Natural killer cell (primary cell): ENCODE measurements at regions not wholly inside any gene's neighbourhood (a gene's known extent, or its start where the extent isn't known, plus 50 kb on each side); places are given as distances from the start of the nearest gene placed in this dataset.

ENCODE experiments used
- ATAC-seq, 3 donors: fragments of 150-1000 bp in 2 of 3; fragments of 200-7000 bp in 1 of 3; cut with Tn5 transposase; 1 replicate in 1 of 3; 2 replicates in 2 of 3; pipeline ENCODE4 v1.10.0; 2021; ENCODE audit warnings: mild to moderate bottlenecking in 2 of 3, moderate library complexity in 2 of 3
- DNase-seq, 2 donors: peaks; one replicate each; pipeline versions ENCODE4 v3.0.0 to v3.0.0-alpha.2; 2013 to 2021; ENCODE audit warnings: mixed read lengths in 1 of 2
- H3K27ac ChIP-seq: one replicate; pipeline ENCODE4 v1.5.1; 2013; ENCODE audit warnings: mild to moderate bottlenecking, low read length
- H3K27me3 ChIP-seq: one replicate; pipeline ENCODE4 v1.6.1; 2013; ENCODE audit warnings: low read length; ENCODE audit not compliant: control insufficient read depth, insufficient read depth
- H3K36me3 ChIP-seq: one replicate; pipeline ENCODE4 v1.6.1; 2013; ENCODE audit warnings: low read length; ENCODE audit not compliant: control insufficient read depth, insufficient read depth
- H3K4me1 ChIP-seq: one replicate; pipeline ENCODE4 v1.6.1; 2013; ENCODE audit warnings: low read length; ENCODE audit not compliant: control insufficient read depth, insufficient read depth
- H3K4me3 ChIP-seq: one replicate; pipeline ENCODE4 v1.5.1; 2013; ENCODE audit warnings: low read length
- H3K9me3 ChIP-seq: one replicate; pipeline ENCODE4 v1.6.1; 2013; ENCODE audit warnings: low read length; ENCODE audit not compliant: control insufficient read depth, insufficient read depth
- H3K27ac Mint-ChIP-seq, 2 donors: one replicate each; pipeline ENCODE4 v1.8.0; 2022; ENCODE audit warnings: mild to moderate bottlenecking in 2 of 2, mixed read lengths in 2 of 2, moderate library complexity in 1 of 2
- H3K27me3 Mint-ChIP-seq, 2 donors: one replicate each; pipeline ENCODE4 v1.8.0; 2022; ENCODE audit warnings: low read depth in 2 of 2, mixed read lengths in 2 of 2
- H3K36me3 Mint-ChIP-seq: one replicate; pipeline ENCODE4 v1.8.0; 2022; ENCODE audit warnings: mixed read lengths
- H3K4me1 Mint-ChIP-seq, 2 donors: one replicate each; pipeline ENCODE4 v1.8.0; 2022; ENCODE audit warnings: mixed read lengths in 2 of 2
- H3K4me3 Mint-ChIP-seq: one replicate; pipeline ENCODE4 v1.8.0; 2022; ENCODE audit warnings: mild to moderate bottlenecking, moderate library complexity, mixed read lengths
- H3K9me3 Mint-ChIP-seq, 2 donors: one replicate each; pipeline ENCODE4 v1.8.0; 2022; ENCODE audit warnings: mixed read lengths in 2 of 2
- WGBS: methylation state at CpG from one replicate; pipeline ENCODE4 v1.1.7; 2013; ENCODE audit warnings: missing lambda C conversion rate; ENCODE audit not compliant: insufficient coverage; 5-methylcytosine and 5-hydroxymethylcytosine counted together
- intact Hi-C: fragments of 100-400 bp; cut with micrococcal nuclease; formaldehyde crosslinking; loops from one replicate; pipeline ENCODE4 v1.14.2; 2022
- TF ChIP-seq, protein P1 (sequence below): fragments of 200-600 bp; IDR thresholded peaks from one replicate; pipeline ENCODE4 v1.8.0; 2022; ENCODE audit warnings: antibody characterized with exemption

DNA sequence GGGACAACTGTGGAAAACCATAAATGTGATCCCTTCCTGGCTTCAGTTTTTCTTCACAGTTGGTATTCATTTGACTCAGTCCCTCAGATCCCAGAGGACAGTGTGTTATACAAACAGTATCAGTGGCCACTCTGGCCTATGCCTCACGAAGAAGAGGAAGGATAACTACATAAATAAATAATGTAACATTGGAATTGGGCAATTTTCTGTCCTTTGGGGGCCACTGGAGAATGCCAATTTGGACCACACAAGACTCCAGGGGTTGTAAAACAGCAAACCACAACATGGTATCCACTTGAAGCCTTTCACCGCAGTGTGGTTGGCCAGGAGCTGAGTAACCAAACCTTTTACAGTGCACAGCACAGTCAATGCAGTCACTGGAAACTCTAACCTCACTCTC is 1077.0 kb downstream of the ROBO2 start:
- no peak for DNase-seq
- H3K36me3 Mint-ChIP-seq = no peaks in the 10 kb centered on the region
- Histone ChIP-seq H3K27me3 (no peaks in the 10 kb centered on the region), H3K27ac (no peak overlapping the region), H3K4me1 (no peaks in the 10 kb centered on the region), H3K4me3 (no peak overlapping the region), H3K9me3 (peaks cover 8% of the 10 kb centered on the region), H3K36me3 (no peaks in the 10 kb centered on the region)
- H3K4me3 Mint-ChIP-seq = no peak overlapping the region
- 83% methylated on average over 1 of the region's 2 CpGs for WGBS
- no peak overlapping the region for H3K27ac Mint-ChIP-seq
- peaks cover 6 to 9% of the 10 kb centered on the region in 2 donors for H3K9me3 Mint-ChIP-seq
- TF ChIP-seq, protein P1, sequence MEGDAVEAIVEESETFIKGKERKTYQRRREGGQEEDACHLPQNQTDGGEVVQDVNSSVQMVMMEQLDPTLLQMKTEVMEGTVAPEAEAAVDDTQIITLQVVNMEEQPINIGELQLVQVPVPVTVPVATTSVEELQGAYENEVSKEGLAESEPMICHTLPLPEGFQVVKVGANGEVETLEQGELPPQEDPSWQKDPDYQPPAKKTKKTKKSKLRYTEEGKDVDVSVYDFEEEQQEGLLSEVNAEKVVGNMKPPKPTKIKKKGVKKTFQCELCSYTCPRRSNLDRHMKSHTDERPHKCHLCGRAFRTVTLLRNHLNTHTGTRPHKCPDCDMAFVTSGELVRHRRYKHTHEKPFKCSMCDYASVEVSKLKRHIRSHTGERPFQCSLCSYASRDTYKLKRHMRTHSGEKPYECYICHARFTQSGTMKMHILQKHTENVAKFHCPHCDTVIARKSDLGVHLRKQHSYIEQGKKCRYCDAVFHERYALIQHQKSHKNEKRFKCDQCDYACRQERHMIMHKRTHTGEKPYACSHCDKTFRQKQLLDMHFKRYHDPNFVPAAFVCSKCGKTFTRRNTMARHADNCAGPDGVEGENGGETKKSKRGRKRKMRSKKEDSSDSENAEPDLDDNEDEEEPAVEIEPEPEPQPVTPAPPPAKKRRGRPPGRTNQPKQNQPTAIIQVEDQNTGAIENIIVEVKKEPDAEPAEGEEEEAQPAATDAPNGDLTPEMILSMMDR = no peak
- H3K27me3 Mint-ChIP-seq = no peaks in the 10 kb centered on the region
- intact Hi-C loops = no loop called here
- ATAC-seq = no peak
- H3K4me1 Mint-ChIP-seq = no peaks in the 10 kb centered on the region

- Mint-ChIP-seq H3K27ac (no peak overlapping the region), H3K36me3 (peaks cover 7% of the 10 kb centered on the region), H3K27me3 (no peaks in the 10 kb centered on the region), H3K4me1 (no peaks in the 10 kb centered on the region), H3K4me3 (no peak overlapping the region), H3K9me3 (peaks cover 19 to 26% of the 10 kb centered on the region in 2 donors)
- Histone ChIP-seq H3K4me3 (no peak overlapping the region), H3K4me1 (no peaks in the 10 kb centered on the region), H3K27ac (no peak overlapping the region), H3K36me3 (no peaks in the 10 kb centered on the region), H3K9me3 (peaks cover 3% of the 10 kb centered on the region), H3K27me3 (no peaks in the 10 kb centered on the region)
- ATAC-seq = no peak
- TF ChIP-seq, protein P1 = no peak
- intact Hi-C loops = no loop called here
- no CpG with 5 or more reads among the region's 1 CpG for WGBS
- DNase-seq = no peak
Measured at GRCh38 chr3:78123058-78123457, 1083.2 kb downstream of the ROBO2 start.

- no peaks in the 10 kb centered on the region for H3K27me3 Mint-ChIP-seq
- no peaks in the 10 kb centered on the region for H3K36me3 ChIP-seq
- no peak for ATAC-seq
- no peaks in the 10 kb centered on the region for H3K4me1 ChIP-seq
- H3K9me3 Mint-ChIP-seq = peaks cover 19 to 35% of the 10 kb centered on the region in 2 donors
- no peaks in the 10 kb centered on the region for H3K27me3 ChIP-seq
- DNase-seq = no peak
- intact Hi-C loops = no loop called here
- H3K4me3 ChIP-seq = no peak overlapping the region
- H3K4me1 Mint-ChIP-seq = no peaks in the 10 kb centered on the region
- H3K27ac Mint-ChIP-seq = no peak overlapping the region
- no peak overlapping the region for H3K27ac ChIP-seq
- H3K4me3 Mint-ChIP-seq = no peak overlapping the region
- TF ChIP-seq, protein P1 = no peak
- H3K36me3 Mint-ChIP-seq = peaks cover 7% of the 10 kb centered on the region
- peaks cover 2% of the 10 kb centered on the region for H3K9me3 ChIP-seq
Measured at GRCh38 chr3:78129707-78130106, 1089.8 kb downstream of the ROBO2 start.

DNA sequence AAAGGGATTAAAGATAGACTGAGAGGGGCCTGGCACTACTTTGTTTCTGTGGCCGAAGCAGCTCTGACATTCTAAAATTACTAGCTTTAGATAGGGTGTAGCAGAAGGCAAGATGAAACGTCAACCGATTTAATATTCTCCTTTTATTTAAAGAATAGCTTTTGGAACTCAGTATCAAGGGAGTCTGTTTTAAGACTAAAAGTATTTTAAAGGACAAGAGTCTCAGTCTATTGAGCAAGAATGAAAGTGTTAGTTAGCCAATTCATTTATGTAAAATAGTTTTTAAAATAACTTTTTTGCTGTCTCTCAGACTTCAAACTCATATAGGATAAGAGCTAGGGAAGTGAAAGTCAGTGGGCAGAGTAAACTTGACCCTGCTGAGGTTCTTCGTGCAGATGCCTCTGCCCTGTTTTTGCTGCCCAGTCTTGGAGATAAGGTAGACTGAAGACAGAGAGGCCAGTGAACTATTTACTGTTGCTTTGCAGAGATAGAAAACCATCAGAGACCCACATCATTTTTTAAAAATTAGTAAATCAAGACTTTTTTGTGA is 1090.9 kb downstream of the ROBO2 start:
- Mint-ChIP-seq H3K27me3 (no peaks in the 10 kb centered on the region), H3K4me1 (no peaks in the 10 kb centered on the region), H3K36me3 (peaks cover 3% of the 10 kb centered on the region), H3K9me3 (peaks cover 9 to 26% of the 10 kb centered on the region in 2 donors), H3K27ac (no peak overlapping the region), H3K4me3 (no peak overlapping the region)
- no peak overlapping the region for H3K4me3 ChIP-seq
- H3K27me3 ChIP-seq = no peaks in the 10 kb centered on the region
- 76% methylated on average over 2 of the region's 4 CpGs for WGBS
- H3K27ac ChIP-seq = no peak overlapping the region
- peaks cover 2% of the 10 kb centered on the region for H3K9me3 ChIP-seq
- no peak for ATAC-seq
- no peak for DNase-seq
- intact Hi-C loops = no loop called here
- H3K36me3 ChIP-seq = no peaks in the 10 kb centered on the region
- H3K4me1 ChIP-seq = no peaks in the 10 kb centered on the region
- TF ChIP-seq, protein P1 = no peak
